Mammary epithelial cell (primary cell): ENCODE measurements at regions not wholly inside any gene's neighbourhood (a gene's known extent, or its start where the extent isn't known, plus 50 kb on each side); places are given as distances from the start of the nearest gene placed in this dataset.
"Not testable (repeated sequence)": the region's sequence is repeated elsewhere in the genome, so short reads cannot be mapped to it uniquely, and the experiment has no call there.

Experiments
- EZH2 ChIP-seq: IDR thresholded peaks from 2 replicates; pipeline ENCODE4 v1.6.1; 2012; ENCODE audit warnings: low read length, inconsistent platforms, borderline replicate concordance
- TF ChIP-seq, protein P1 (sequence below), 2 donors: IDR thresholded peaks in 1 of 2; conservative IDR thresholded peaks in 1 of 2; 2 replicates each; pipeline ENCODE4 v1.5.1; 2011 to 2012; ENCODE audit warnings: inconsistent platforms in 2 of 2, low read length in 2 of 2, mild to moderate bottlenecking in 2 of 2, control low read depth in 1 of 2, low read depth in 1 of 2; ENCODE audit not compliant: insufficient read depth in 1 of 2; ENCODE audit errors: extremely low read depth in 1 of 2

DNA sequence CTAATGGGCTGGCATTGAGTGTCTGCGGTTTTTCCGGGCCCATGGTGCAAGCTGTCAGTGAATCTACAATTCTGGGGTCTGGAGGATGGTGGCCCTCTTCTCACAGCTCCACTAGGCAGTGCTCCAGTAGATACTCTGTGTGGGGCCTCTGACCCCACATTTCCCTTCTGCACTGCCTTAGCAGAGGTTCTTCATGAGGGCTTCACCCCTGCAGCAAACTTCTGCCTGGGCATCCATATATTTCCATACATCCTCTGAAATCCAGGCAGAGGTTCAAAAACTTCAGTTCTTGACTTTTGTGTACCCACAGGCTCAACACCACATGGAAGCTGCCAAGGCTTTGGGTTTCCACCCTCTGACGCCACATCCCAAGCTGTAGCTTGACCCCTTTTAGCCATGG, 846.2 kb downstream of the RNF144A start:
- TF ChIP-seq, protein P1, sequence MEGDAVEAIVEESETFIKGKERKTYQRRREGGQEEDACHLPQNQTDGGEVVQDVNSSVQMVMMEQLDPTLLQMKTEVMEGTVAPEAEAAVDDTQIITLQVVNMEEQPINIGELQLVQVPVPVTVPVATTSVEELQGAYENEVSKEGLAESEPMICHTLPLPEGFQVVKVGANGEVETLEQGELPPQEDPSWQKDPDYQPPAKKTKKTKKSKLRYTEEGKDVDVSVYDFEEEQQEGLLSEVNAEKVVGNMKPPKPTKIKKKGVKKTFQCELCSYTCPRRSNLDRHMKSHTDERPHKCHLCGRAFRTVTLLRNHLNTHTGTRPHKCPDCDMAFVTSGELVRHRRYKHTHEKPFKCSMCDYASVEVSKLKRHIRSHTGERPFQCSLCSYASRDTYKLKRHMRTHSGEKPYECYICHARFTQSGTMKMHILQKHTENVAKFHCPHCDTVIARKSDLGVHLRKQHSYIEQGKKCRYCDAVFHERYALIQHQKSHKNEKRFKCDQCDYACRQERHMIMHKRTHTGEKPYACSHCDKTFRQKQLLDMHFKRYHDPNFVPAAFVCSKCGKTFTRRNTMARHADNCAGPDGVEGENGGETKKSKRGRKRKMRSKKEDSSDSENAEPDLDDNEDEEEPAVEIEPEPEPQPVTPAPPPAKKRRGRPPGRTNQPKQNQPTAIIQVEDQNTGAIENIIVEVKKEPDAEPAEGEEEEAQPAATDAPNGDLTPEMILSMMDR (conservative IDR thresholded peaks at IDR 0.05 in 1 of 2, IDR thresholded peaks at IDR 0.05 in 1 of 2; ENCODE audit: extremely low read depth in 1 of 2, insufficient read depth in 1 of 2, low read depth in 1 of 2, low read length in 2 of 2), result not testable (repeated sequence)
- TF ChIP-seq EZH2, result not testable (repeated sequence)
